Natural killer cell treated with Interleukin-12 subunit alpha and Interleukin-12 subunit beta and Interleukin-15 and Interleukin-18, amount 100 ng/mL, for 72 hours (primary cell): ENCODE measurements at regions not wholly inside any gene's neighbourhood (a gene's known extent, or its start where the extent isn't known, plus 50 kb on each side); places are given as distances from the start of the nearest gene placed in this dataset.
"Not testable (repeated sequence)": the region's sequence is repeated elsewhere in the genome, so short reads cannot be mapped to it uniquely, and the experiment has no call there.

Experiments used
- ATAC-seq, 2 donors: fragments of 150-1000 bp; cut with Tn5 transposase in 1 of 2; sonication (Bioruptor Pico), chemical (Tn5 transposase) in 1 of 2; 2 replicates each; pipeline ENCODE4 v1.10.0; 2021
- DNase-seq: peaks from one replicate; pipeline ENCODE4 v3.0.0; 2022; ENCODE audit warnings: low spot score
- H3K27ac Mint-ChIP-seq, 2 donors: 1 replicate in 1 of 2; 2 replicates in 1 of 2; pipeline ENCODE4 v1.8.0; 2022; ENCODE audit warnings: mixed read lengths in 2 of 2, mild to moderate bottlenecking in 1 of 2, moderate library complexity in 1 of 2
- H3K27me3 Mint-ChIP-seq, 2 donors: 1 replicate in 1 of 2; 2 replicates in 1 of 2; pipeline ENCODE4 v1.8.0; 2022; ENCODE audit warnings: mixed read lengths in 2 of 2
- H3K36me3 Mint-ChIP-seq: one replicate; pipeline ENCODE4 v1.8.0; 2022; ENCODE audit warnings: mixed read lengths
- H3K4me1 Mint-ChIP-seq, 2 donors: 1 replicate in 1 of 2; 2 replicates in 1 of 2; pipeline ENCODE4 v1.8.0; 2022; ENCODE audit warnings: low read depth in 2 of 2, mixed read lengths in 2 of 2, mild to moderate bottlenecking in 1 of 2
- H3K4me3 Mint-ChIP-seq: one replicate; pipeline ENCODE4 v1.8.0; 2022; ENCODE audit warnings: mixed read lengths
- H3K9me3 Mint-ChIP-seq: 2 replicates; pipeline ENCODE4 v1.8.0; 2022; ENCODE audit warnings: mixed read lengths

DNA sequence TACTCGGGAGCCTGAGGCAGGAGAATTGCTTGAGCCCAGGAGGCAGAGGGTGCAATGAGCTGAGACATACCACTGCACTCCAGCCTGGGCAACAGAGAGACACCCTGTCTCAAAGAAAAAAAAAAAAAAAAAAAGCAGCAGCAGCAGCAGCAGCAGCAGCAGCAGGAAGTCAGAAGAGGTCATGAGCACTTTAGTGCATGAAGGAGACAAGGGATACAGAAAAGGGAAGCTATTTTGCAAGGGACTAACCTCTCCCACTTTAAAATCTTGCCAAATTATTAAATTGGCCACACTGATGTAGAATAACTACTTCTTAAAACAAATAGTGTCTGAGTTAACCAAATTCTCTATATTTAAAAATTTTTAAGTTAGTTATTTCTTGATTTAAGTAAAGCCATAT, 113.4 kb upstream of the PDE1A start:
- Mint-ChIP-seq H3K27ac (no peak overlapping the region), H3K27me3 (no peaks in the 10 kb centered on the region), H3K4me3 (no peak overlapping the region), H3K4me1 (no peaks in the 10 kb centered on the region), H3K9me3 (peaks cover 4% of the 10 kb centered on the region), H3K36me3 (no peaks in the 10 kb centered on the region)
- no peak for ATAC-seq
- DNase-seq = no peak

DNA sequence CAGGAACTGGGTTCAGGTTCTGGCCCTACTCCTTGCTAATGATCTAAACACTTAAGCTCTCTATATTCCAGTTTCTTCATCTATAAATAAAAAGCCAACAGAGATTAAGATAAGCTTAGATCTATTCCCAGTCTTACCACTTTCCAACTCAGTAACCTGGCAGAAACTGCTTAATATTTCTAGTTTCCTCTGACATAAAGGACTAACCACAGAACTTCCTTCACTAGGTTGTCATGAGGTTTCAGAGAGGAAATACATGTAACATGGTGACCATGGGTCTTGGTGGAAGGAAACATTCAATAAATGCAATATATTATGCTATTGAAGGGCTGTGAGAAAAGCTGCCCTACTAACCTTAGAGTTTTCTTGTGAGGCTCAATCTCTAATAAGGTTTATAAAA, 114.4 kb upstream of the PDE1A start:
- Mint-ChIP-seq H3K27me3 (no peaks in the 10 kb centered on the region), H3K4me3 (no peak overlapping the region), H3K27ac (no peak overlapping the region), H3K4me1 (no peaks in the 10 kb centered on the region), H3K36me3 (no peaks in the 10 kb centered on the region), H3K9me3 (peaks cover 4% of the 10 kb centered on the region)
- ATAC-seq (no peak), DNase-seq (no peak)

DNA sequence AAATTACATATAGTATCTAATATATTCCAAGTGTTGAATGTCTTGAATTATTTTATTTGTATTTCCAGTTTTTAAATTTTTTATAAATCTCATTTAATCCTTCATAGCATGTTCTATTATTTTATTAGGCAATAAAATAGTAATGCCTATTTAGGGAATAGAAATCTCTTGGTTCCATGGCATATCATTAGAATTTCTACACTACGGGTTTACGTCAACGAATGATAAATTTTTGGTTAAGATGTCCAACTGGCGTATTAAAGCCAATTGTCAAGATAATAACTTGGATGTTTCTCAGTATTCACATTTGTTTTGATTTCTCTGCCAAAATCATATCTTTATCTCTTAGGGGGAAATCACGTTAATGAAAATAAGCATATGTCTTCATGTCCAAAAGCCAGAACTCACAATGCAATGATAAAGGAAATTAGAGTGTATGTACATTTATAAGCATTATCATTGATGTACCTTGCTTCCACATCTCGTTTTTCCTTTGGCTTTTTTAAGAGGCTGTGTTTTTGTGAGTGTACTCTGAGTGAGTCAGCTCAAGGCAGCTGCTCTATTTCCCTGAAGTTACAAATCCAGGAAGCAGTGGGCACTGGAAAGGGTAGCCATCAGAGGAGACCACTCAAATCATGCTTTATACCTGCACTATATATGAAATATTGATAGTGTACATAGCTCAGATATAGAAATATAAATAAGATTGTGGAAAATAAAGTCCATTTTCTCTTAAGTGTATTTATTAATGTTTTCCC, 115.8 kb upstream of the PDE1A start:
- Mint-ChIP-seq H3K4me3 (no peak overlapping the region), H3K4me1 (no peaks in the 10 kb centered on the region), H3K27ac (no peak overlapping the region), H3K36me3 (no peaks in the 10 kb centered on the region), H3K9me3 (no peaks in the 10 kb centered on the region), H3K27me3 (no peaks in the 10 kb centered on the region)
- ATAC-seq = no peak
- no peak for DNase-seq

- Mint-ChIP-seq H3K27ac (no peak overlapping the region), H3K4me3 (no peak overlapping the region), H3K27me3 (no peaks in the 10 kb centered on the region), H3K4me1 (no peaks in the 10 kb centered on the region), H3K9me3 (no peaks in the 10 kb centered on the region), H3K36me3 (no peaks in the 10 kb centered on the region)
- DNase-seq (no peak), ATAC-seq (no peak)
These were observed 117.1 kb upstream of the PDE1A start for GRCh38 chr2:182543741-182544525.

GRCh38 chr2:182545420-182546167, 118.8 kb upstream of the PDE1A start:
- no peak overlapping the region for H3K27ac Mint-ChIP-seq
- ATAC-seq (no peak), DNase-seq (no peak)
- H3K4me1 Mint-ChIP-seq = no peaks in the 10 kb centered on the region
- H3K27me3 Mint-ChIP-seq = no peaks in the 10 kb centered on the region
- no peak overlapping the region for H3K4me3 Mint-ChIP-seq
- H3K36me3 Mint-ChIP-seq = no peaks in the 10 kb centered on the region
- H3K9me3 Mint-ChIP-seq = peaks cover 3% of the 10 kb centered on the region

- H3K27ac Mint-ChIP-seq = no peak overlapping the region
- no peak overlapping the region for H3K4me3 Mint-ChIP-seq
- H3K9me3 Mint-ChIP-seq = peaks cover 7% of the 10 kb centered on the region
- H3K27me3 Mint-ChIP-seq = no peaks in the 10 kb centered on the region
- ATAC-seq (no peak), DNase-seq (no peak)
- H3K4me1 Mint-ChIP-seq = no peaks in the 10 kb centered on the region
- no peaks in the 10 kb centered on the region for H3K36me3 Mint-ChIP-seq
These were observed 121.5 kb upstream of the PDE1A start for GRCh38 chr2:182548031-182548950.

DNA sequence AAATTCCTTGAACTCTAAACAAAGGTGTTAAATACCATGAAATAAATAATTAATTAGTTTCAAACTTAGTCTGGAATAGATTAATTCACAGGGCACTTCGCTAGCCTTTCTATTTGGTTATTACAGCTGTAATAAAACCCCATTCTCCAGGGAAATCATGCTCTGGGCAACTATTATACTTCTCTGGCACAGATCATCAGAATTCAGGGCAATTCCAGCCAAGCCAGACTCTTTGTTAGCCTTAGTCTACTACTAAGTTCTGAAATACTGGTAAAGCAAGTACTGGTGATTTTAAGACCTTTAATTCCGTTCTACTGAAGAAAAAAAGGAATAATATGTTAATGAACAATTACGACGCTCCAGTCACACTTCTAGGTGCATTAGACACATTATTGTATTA, 123.4 kb upstream of the PDE1A start:
- Mint-ChIP-seq H3K4me1 (no peaks in the 10 kb centered on the region), H3K27ac (no peak overlapping the region), H3K27me3 (no peaks in the 10 kb centered on the region)

GRCh38 chr2:182552232-182552631, 125.4 kb upstream of the PDE1A start:
- not testable (repeated sequence) for H3K27ac Mint-ChIP-seq, DNase-seq, ATAC-seq, H3K4me3 Mint-ChIP-seq, H3K27me3 Mint-ChIP-seq, H3K4me1 Mint-ChIP-seq, H3K36me3 Mint-ChIP-seq
- H3K9me3 Mint-ChIP-seq = peaks cover 11% of the 10 kb centered on the region

More for the DNA sequence above, 123.4 kb upstream of the PDE1A start:
- Mint-ChIP-seq H3K4me3 (no peak overlapping the region), H3K9me3 (peaks cover 11% of the 10 kb centered on the region), H3K36me3 (no peaks in the 10 kb centered on the region)
- no peak for DNase-seq
- no peak for ATAC-seq

DNA sequence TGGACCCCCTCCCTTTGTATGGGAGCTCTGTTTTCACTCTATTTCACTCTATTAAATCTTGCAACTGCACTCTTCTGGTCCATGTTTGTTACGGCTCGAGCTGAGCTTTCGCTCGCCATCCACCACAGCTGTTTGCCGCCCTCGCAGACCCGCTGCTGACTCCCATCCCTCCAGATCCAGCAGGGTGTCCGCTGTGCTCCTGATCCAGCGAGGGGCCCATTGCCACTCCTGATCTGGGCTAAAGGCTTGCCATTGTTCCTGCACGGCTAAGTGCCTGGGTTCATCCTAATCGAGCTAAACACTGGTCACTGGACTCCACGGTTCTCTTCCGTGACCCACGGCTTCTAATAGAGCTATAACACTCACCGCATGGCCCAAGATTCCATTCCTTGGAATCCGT, 125.9 kb upstream of the PDE1A start:
- peaks cover 11% of the 10 kb centered on the region for H3K9me3 Mint-ChIP-seq
- ATAC-seq, H3K4me1 Mint-ChIP-seq, H3K4me3 Mint-ChIP-seq, DNase-seq, H3K27me3 Mint-ChIP-seq, H3K36me3 Mint-ChIP-seq, H3K27ac Mint-ChIP-seq: not testable (repeated sequence)

GRCh38 chr2:182553483-182553882, 126.6 kb upstream of the PDE1A start:
- DNase-seq (no peak), ATAC-seq (no peak)
- H3K27me3 Mint-ChIP-seq = no peaks in the 10 kb centered on the region
- H3K4me3 Mint-ChIP-seq = no peak overlapping the region
- no peaks in the 10 kb centered on the region for H3K4me1 Mint-ChIP-seq
- H3K27ac Mint-ChIP-seq = no peak overlapping the region
- no peaks in the 10 kb centered on the region for H3K36me3 Mint-ChIP-seq
- H3K9me3 Mint-ChIP-seq = peaks cover 11% of the 10 kb centered on the region

GRCh38 chr2:182554950-182555349, 128.1 kb upstream of the PDE1A start:
- no peaks in the 10 kb centered on the region for H3K4me1 Mint-ChIP-seq
- no peaks in the 10 kb centered on the region for H3K36me3 Mint-ChIP-seq
- ATAC-seq (no peak), DNase-seq (no peak)
- peaks cover 11% of the 10 kb centered on the region for H3K9me3 Mint-ChIP-seq
- H3K27me3 Mint-ChIP-seq = no peaks in the 10 kb centered on the region
- H3K4me3 Mint-ChIP-seq = no peak overlapping the region
- H3K27ac Mint-ChIP-seq = no peak overlapping the region

DNA sequence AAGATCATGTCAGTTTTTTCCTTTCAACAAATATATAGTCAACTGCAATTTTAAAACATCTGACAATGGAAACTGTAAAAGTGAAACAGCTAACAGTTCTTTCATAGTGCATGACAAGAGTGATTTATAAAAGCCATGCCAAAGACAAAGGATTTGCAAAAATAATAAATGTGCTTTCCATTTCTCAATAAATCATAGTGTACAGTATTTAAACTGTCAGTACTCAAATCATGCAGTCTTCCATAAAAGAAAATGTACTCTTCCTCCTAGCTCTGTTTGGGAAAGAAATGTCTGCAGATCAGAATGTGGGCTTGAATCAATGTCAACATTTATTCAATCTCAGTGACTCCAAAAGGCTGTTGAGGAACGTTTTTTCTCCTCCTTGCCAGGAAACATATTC, 131.7 kb upstream of the PDE1A start:
- peaks cover 9% of the 10 kb centered on the region for H3K9me3 Mint-ChIP-seq
- H3K27me3 Mint-ChIP-seq = no peaks in the 10 kb centered on the region
- ATAC-seq (no peak), DNase-seq (no peak)
- no peaks in the 10 kb centered on the region for H3K4me1 Mint-ChIP-seq
- H3K27ac Mint-ChIP-seq = no peak overlapping the region
- no peak overlapping the region for H3K4me3 Mint-ChIP-seq
- no peaks in the 10 kb centered on the region for H3K36me3 Mint-ChIP-seq

GRCh38 chr2:182559623-182560022, 132.8 kb upstream of the PDE1A start:
- Mint-ChIP-seq H3K27me3 (no peaks in the 10 kb centered on the region), H3K4me1 (no peaks in the 10 kb centered on the region), H3K27ac (no peak overlapping the region), H3K4me3 (no peak overlapping the region), H3K36me3 (no peaks in the 10 kb centered on the region), H3K9me3 (peaks cover 9% of the 10 kb centered on the region)
- ATAC-seq (no peak), DNase-seq (no peak)
